WI38 (cell line): ENCODE measurements at regions not wholly inside any gene's neighbourhood (a gene's known extent, or its start where the extent isn't known, plus 50 kb on each side); places are given as distances from the start of the nearest gene placed in this dataset.

ENCODE experiments used
- H3K4me3 ChIP-seq: 2 replicates; pipeline ENCODE4 v1.5.1; 2011; ENCODE audit warnings: low read depth, mild to moderate bottlenecking, control low read depth, low read length
- CTCF ChIP-seq: IDR thresholded peaks from 2 replicates; pipeline ENCODE4 v1.5.1; 2012; ENCODE audit warnings: low read depth, mild to moderate bottlenecking, control low read depth, low read length

- TF ChIP-seq CTCF, result no peak
- H3K4me3 ChIP-seq, result no peak overlapping the region
Measured at GRCh38 chr6:159481897-159482296, 211.1 kb downstream of the SOD2 start.

GRCh38 chr6:159480471-159480870 lies 212.6 kb downstream of the SOD2 start:
- no peak for TF ChIP-seq CTCF
- H3K4me3 ChIP-seq, result no peak overlapping the region

- TF ChIP-seq CTCF, result no peak
Measured at GRCh38 chr6:159479146-159479545, 213.9 kb downstream of the SOD2 start.

GRCh38 chr6:159473475-159474263 lies 219.4 kb downstream of the SOD2 start:
- H3K4me3 ChIP-seq, result no peak overlapping the region

More at GRCh38 chr6:159479146-159479545, 213.9 kb downstream of the SOD2 start:
- H3K4me3 ChIP-seq, result no peak overlapping the region

GRCh38 chr6:159470397-159470796 lies 222.6 kb downstream of the SOD2 start:
- no peak overlapping the region for H3K4me3 ChIP-seq
- TF ChIP-seq CTCF, result no peak

More at GRCh38 chr6:159473475-159474263, 219.4 kb downstream of the SOD2 start:
- TF ChIP-seq CTCF, result no peak

GRCh38 chr6:159469443-159469842 lies 223.6 kb downstream of the SOD2 start:
- no peak overlapping the region for H3K4me3 ChIP-seq
- no peak for TF ChIP-seq CTCF

- no peak for TF ChIP-seq CTCF
Measured at GRCh38 chr6:159468994-159469393, 224.0 kb downstream of the SOD2 start.

More at GRCh38 chr6:159468994-159469393, 224.0 kb downstream of the SOD2 start:
- H3K4me3 ChIP-seq, result no peak overlapping the region
